Breast epithelium (tissue), 4 donors: ENCODE measurements at regions not wholly inside any gene's neighbourhood (a gene's known extent, or its start where the extent isn't known, plus 50 kb on each side); places are given as distances from the start of the nearest gene placed in this dataset.

ENCODE experiments used
- DNase-seq, 2 donors: peaks; one replicate each; pipeline ENCODE4 v3.0.0-alpha.2; 2019; ENCODE audit warnings: low spot score in 2 of 2
- H3K27ac ChIP-seq, 2 donors: fragments of 200-600 bp; sonication (generic) in 1 of 2; one replicate each; pipeline ENCODE4 v1.5.1; 2016 to 2019; ENCODE audit warnings: mild to moderate bottlenecking in 1 of 2
- H3K27me3 ChIP-seq, 2 donors: fragments of 200-600 bp; sonication (generic) in 1 of 2; one replicate each; pipeline versions ENCODE4 v1.5.1 to v1.6.0; 2017 to 2019; ENCODE audit warnings: control low read depth in 1 of 2, mild to moderate bottlenecking in 1 of 2
- H3K36me3 ChIP-seq: fragments of 200-600 bp; one replicate; pipeline ENCODE4 v1.5.1; 2019
- H3K4me1 ChIP-seq, 2 donors: fragments of 200-600 bp; sonication (generic); one replicate each; pipeline ENCODE4 v1.5.1; 2016 to 2019; ENCODE audit warnings: control low read depth in 1 of 2
- H3K4me3 ChIP-seq, 3 donors: fragments of 200-600 bp; sonication (generic); 1 replicate in 2 of 3; 2 replicates in 1 of 3; pipeline ENCODE4 v1.5.1; 2016 to 2019; ENCODE audit warnings: mild to moderate bottlenecking in 3 of 3, moderate library complexity in 2 of 3
- H3K9me3 ChIP-seq, 2 donors: fragments of 200-600 bp; sonication (generic) in 1 of 2; one replicate each; pipeline ENCODE4 v1.5.1; 2016 to 2019; ENCODE audit warnings: control low read depth in 1 of 2
- CTCF ChIP-seq, 3 donors: fragments of 450-650 bp; IDR thresholded peaks; one replicate each; pipeline ENCODE4 v1.5.1; 2016 to 2017; ENCODE audit warnings: antibody characterized with exemption in 3 of 3, mild to moderate bottlenecking in 3 of 3, moderate library complexity in 3 of 3
- POLR2A ChIP-seq: fragments of 450-650 bp; IDR thresholded peaks from one replicate; pipeline ENCODE4 v1.6.1; 2016; ENCODE audit warnings: antibody characterized with exemption, mild to moderate bottlenecking, moderate library complexity
- POLR2AphosphoS5 ChIP-seq, 3 donors: sonication (generic); formaldehyde crosslinking; IDR thresholded peaks; one replicate each; pipeline ENCODE4 v1.6.1; 2017; ENCODE audit warnings: antibody characterized with exemption in 3 of 3
- intact Hi-C: fragments of 100-400 bp; cut with DNase I; formaldehyde crosslinking; loops from one replicate; pipeline ENCODE4 v1.15.1; 2023; ENCODE audit warnings: low total_unique reads

GRCh38 chr5:130692770-130693169, 472.3 kb downstream of the HINT1 start:
- no peaks in the 10 kb centered on the region for H3K36me3 ChIP-seq
- no peak for TF ChIP-seq POLR2A
- no peak for TF ChIP-seq POLR2AphosphoS5 (IDR thresholded peaks at IDR 0.05)
- TF ChIP-seq CTCF (IDR thresholded peaks at IDR 0.05): no peak
- no peak overlapping the region for H3K4me3 ChIP-seq
- no peak overlapping the region for H3K27ac ChIP-seq
- no peak for DNase-seq
- no peaks in the 10 kb centered on the region for H3K27me3 ChIP-seq
- no peaks in the 10 kb centered on the region for H3K9me3 ChIP-seq
- H3K4me1 ChIP-seq: no peaks in the 10 kb centered on the region
- intact Hi-C loops: no loop called here

- H3K4me3 ChIP-seq: no peak overlapping the region
- H3K4me1 ChIP-seq: no peaks in the 10 kb centered on the region
- no peaks in the 10 kb centered on the region for H3K27me3 ChIP-seq
- no peak for DNase-seq
- intact Hi-C loops: no loop called here
- no peaks in the 10 kb centered on the region for H3K36me3 ChIP-seq
- H3K9me3 ChIP-seq: no peaks in the 10 kb centered on the region
- H3K27ac ChIP-seq: no peak overlapping the region
- TF ChIP-seq CTCF (IDR thresholded peaks at IDR 0.05) (no peak), POLR2A (no peak), POLR2AphosphoS5 (IDR thresholded peaks at IDR 0.05) (no peak)
Observed at GRCh38 chr5:130689831-130690230, 475.2 kb downstream of the HINT1 start.

GRCh38 chr5:130687085-130687733, 477.8 kb downstream of the HINT1 start:
- no peaks in the 10 kb centered on the region for H3K9me3 ChIP-seq
- TF ChIP-seq POLR2AphosphoS5 (IDR thresholded peaks at IDR 0.05) (no peak), POLR2A (no peak), CTCF (IDR thresholded peaks at IDR 0.05) (no peak)
- no peak for DNase-seq
- H3K36me3 ChIP-seq: no peaks in the 10 kb centered on the region
- no peak overlapping the region for H3K4me3 ChIP-seq
- no peak overlapping the region for H3K27ac ChIP-seq
- no peaks in the 10 kb centered on the region for H3K27me3 ChIP-seq
- intact Hi-C loops: no loop called here
- no peaks in the 10 kb centered on the region for H3K4me1 ChIP-seq

GRCh38 chr5:130678637-130679036, 486.4 kb downstream of the HINT1 start:
- intact Hi-C loops: no loop called here
- H3K27ac ChIP-seq: no peak overlapping the region
- TF ChIP-seq POLR2A (no peak), POLR2AphosphoS5 (IDR thresholded peaks at IDR 0.05) (no peak), CTCF (IDR thresholded peaks at IDR 0.05) (no peak)
- no peak overlapping the region for H3K4me3 ChIP-seq
- no peaks in the 10 kb centered on the region for H3K27me3 ChIP-seq
- no peak for DNase-seq
- H3K9me3 ChIP-seq: no peaks in the 10 kb centered on the region
- no peaks in the 10 kb centered on the region for H3K36me3 ChIP-seq
- no peaks in the 10 kb centered on the region for H3K4me1 ChIP-seq

GRCh38 chr5:130666462-130666861, 498.6 kb downstream of the HINT1 start:
- no peaks in the 10 kb centered on the region for H3K27me3 ChIP-seq
- intact Hi-C loops: no loop called here
- no peak overlapping the region for H3K4me3 ChIP-seq
- H3K36me3 ChIP-seq: no peaks in the 10 kb centered on the region
- no peaks in the 10 kb centered on the region for H3K9me3 ChIP-seq
- TF ChIP-seq POLR2AphosphoS5 (IDR thresholded peaks at IDR 0.05) (no peak), CTCF (IDR thresholded peaks at IDR 0.05) (no peak), POLR2A (no peak)
- no peak for DNase-seq
- H3K27ac ChIP-seq: no peak overlapping the region
- H3K4me1 ChIP-seq: no peaks in the 10 kb centered on the region
